NB4 (cell line): ENCODE measurements at regions not wholly inside any gene's neighbourhood (a gene's known extent, or its start where the extent isn't known, plus 50 kb on each side); places are given as distances from the start of the nearest gene placed in this dataset.

Experiments used
- DNase-seq: peaks from one replicate; pipeline ENCODE4 v3.0.0; 2010; ENCODE audit warnings: low read depth
- H3K4me3 ChIP-seq: one replicate; pipeline ENCODE4 v1.5.1; 2011; ENCODE audit warnings: mild to moderate bottlenecking, low read depth, low read length, moderate library complexity
- CTCF ChIP-seq: IDR thresholded peaks from one replicate; pipeline ENCODE4 v1.5.1; 2012; ENCODE audit warnings: low read depth, low read length
- MAX ChIP-seq: IDR thresholded peaks from 2 replicates; pipeline ENCODE4 v1.6.1; 2011; ENCODE audit warnings: low read depth, low read length
- MYC ChIP-seq: IDR thresholded peaks from 2 replicates; pipeline ENCODE4 v1.6.1; 2011; ENCODE audit warnings: low read depth, low read length
- POLR2A ChIP-seq: IDR thresholded peaks from 2 replicates; pipeline ENCODE4 v1.6.1; 2011; ENCODE audit warnings: mild to moderate bottlenecking; ENCODE audit not compliant: insufficient read length; ENCODE audit errors: extremely low read depth

- TF ChIP-seq MYC = no peak
- no peak for TF ChIP-seq CTCF
- TF ChIP-seq POLR2A = no peak
- TF ChIP-seq MAX = no peak
- no peak for DNase-seq
- H3K4me3 ChIP-seq = no peak overlapping the region
These were observed 114.0 kb downstream of the LCA5 start for GRCh38 chr6:79423216-79423615.

- no peak overlapping the region for H3K4me3 ChIP-seq
- DNase-seq = no peak
- TF ChIP-seq CTCF = no peak
- TF ChIP-seq POLR2A = no peak
- no peak for TF ChIP-seq MAX
- TF ChIP-seq MYC = no peak
These were observed 114.6 kb downstream of the LCA5 start for GRCh38 chr6:79422666-79423065.

GRCh38 chr6:79421707-79422484, 115.3 kb downstream of the LCA5 start:
- no peak for DNase-seq
- TF ChIP-seq CTCF = no peak
- H3K4me3 ChIP-seq = no peak overlapping the region

GRCh38 chr6:79421001-79421411, 116.2 kb downstream of the LCA5 start:
- TF ChIP-seq POLR2A (no peak), MYC (no peak), MAX (no peak), CTCF (no peak)
- no peak for DNase-seq
- H3K4me3 ChIP-seq = no peak overlapping the region

GRCh38 chr6:79420054-79420453, 117.2 kb downstream of the LCA5 start:
- no peak overlapping the region for H3K4me3 ChIP-seq
- no peak for DNase-seq
- TF ChIP-seq MYC = no peak
- TF ChIP-seq MAX = no peak
- no peak for TF ChIP-seq CTCF
- no peak for TF ChIP-seq POLR2A

GRCh38 chr6:79416931-79417330, 120.3 kb downstream of the LCA5 start:
- TF ChIP-seq MYC (no peak), CTCF (no peak), POLR2A (no peak), MAX (no peak)
- H3K4me3 ChIP-seq = no peak overlapping the region
- no peak for DNase-seq
